HepG2 (cell line): ENCODE measurements at regions not wholly inside any gene's neighbourhood (a gene's known extent, or its start where the extent isn't known, plus 50 kb on each side); places are given as distances from the start of the nearest gene placed in this dataset.

Experiments
- EHMT2 ChIP-seq: fragments of 200-600 bp; sonication (generic); IDR thresholded peaks from 2 replicates; pipeline ENCODE4 v1.7.0; 2017; ENCODE audit warnings: antibody characterized with exemption, low read depth, low read length, borderline replicate concordance
- FOXJ3 ChIP-seq: sonication (generic); formaldehyde crosslinking; IDR thresholded peaks from 2 replicates; pipeline ENCODE4 v1.4.0; 2020; ENCODE audit warnings: missing genetic modification reagents, mild to moderate bottlenecking, borderline replicate concordance
- FOXP1 ChIP-seq, 2 experiments: fragments of 450-650 bp in 1 of 2; IDR thresholded peaks; 2 replicates each; pipeline ENCODE4 v1.6.1; 2017 to 2018; ENCODE audit warnings: antibody characterized with exemption in 1 of 2
- GATAD2A ChIP-seq: IDR thresholded peaks from 2 replicates; pipeline ENCODE4 v1.6.1; 2016
- HNF4A ChIP-seq: sonication (generic); formaldehyde crosslinking; IDR thresholded peaks from 2 replicates; pipeline ENCODE4 v1.4.0; 2020; ENCODE audit warnings: missing genetic modification reagents
- HNF4G ChIP-seq, 2 experiments: sonication (generic) in 1 of 2; formaldehyde crosslinking in 1 of 2; IDR thresholded peaks; 2 replicates each; pipeline versions ENCODE4 v1.4.0 to v1.6.1; 2011 to 2020; ENCODE audit warnings: borderline replicate concordance in 2 of 2, low read depth in 2 of 2, mild to moderate bottlenecking in 2 of 2, low read length in 1 of 2, missing genetic modification reagents in 1 of 2, moderate library complexity in 1 of 2
- ISL2 ChIP-seq: sonication (generic); formaldehyde crosslinking; IDR thresholded peaks from 2 replicates; pipeline ENCODE4 v1.5.0; 2020; ENCODE audit warnings: missing genetic modification reagents
- KLF16 ChIP-seq, 2 experiments: sonication (generic) in 1 of 2; formaldehyde crosslinking in 1 of 2; IDR thresholded peaks; 2 replicates each; pipeline versions ENCODE4 v1.6.1 to v1.8.0; 2016 to 2023; ENCODE audit warnings: missing genetic modification reagents in 2 of 2, missing compliant biosample characterization in 1 of 2
- MED1 ChIP-seq: sonication (generic); formaldehyde crosslinking; IDR thresholded peaks from 2 replicates; pipeline ENCODE4 v1.4.0; 2020; ENCODE audit warnings: missing genetic modification reagents
- MIXL1 ChIP-seq: IDR thresholded peaks from 2 replicates; pipeline ENCODE4 v1.6.1; 2016
- MYC ChIP-seq: sonication (generic); formaldehyde crosslinking; IDR thresholded peaks from 2 replicates; pipeline ENCODE4 v1.9.0; 2021; ENCODE audit warnings: missing genetic modification reagents, borderline replicate concordance
- NCOA2 ChIP-seq: sonication (generic); formaldehyde crosslinking; IDR thresholded peaks from 2 replicates; pipeline ENCODE4 v1.8.0; 2022; ENCODE audit warnings: inconsistent platforms
- NFYC ChIP-seq: IDR thresholded peaks from 2 replicates; pipeline ENCODE4 v1.6.1; 2016; ENCODE audit warnings: missing genetic modification reagents, missing compliant biosample characterization
- NR2F6 ChIP-seq, 2 experiments: IDR thresholded peaks; 2 replicates each; pipeline ENCODE4 v1.6.1; 2016; ENCODE audit warnings: antibody characterized with exemption in 1 of 2, mild to moderate bottlenecking in 1 of 2
- RXRB ChIP-seq: IDR thresholded peaks from 2 replicates; pipeline ENCODE4 v1.6.1; 2016; ENCODE audit warnings: borderline replicate concordance, missing genetic modification reagents, missing compliant biosample characterization
- TARDBP ChIP-seq: sonication (generic); formaldehyde crosslinking; IDR thresholded peaks from 2 replicates; pipeline ENCODE4 v1.8.0; 2022; ENCODE audit warnings: mild to moderate bottlenecking, missing genetic modification reagents
- U2AF1 ChIP-seq: fragments of 200-400 bp; formaldehyde crosslinking; optimal IDR thresholded peaks from 2 replicates; pipeline ENCODE3; 2017; ENCODE audit warnings: mild to moderate bottlenecking, low read depth, low read length
- ZNF17 ChIP-seq: sonication (generic); formaldehyde crosslinking; IDR thresholded peaks from 2 replicates; pipeline ENCODE4 v1.5.0; 2020; ENCODE audit warnings: mild to moderate bottlenecking, missing genetic modification reagents
- TF ChIP-seq, protein P1 (sequence below): IDR thresholded peaks from 2 replicates; pipeline ENCODE4 v1.4.0; 2020; ENCODE audit warnings: mild to moderate bottlenecking, missing genetic modification reagents
- TF ChIP-seq, protein P2 (sequence below): sonication (generic); formaldehyde crosslinking; IDR thresholded peaks from 2 replicates; pipeline ENCODE4 v1.5.0; 2020; ENCODE audit warnings: missing genetic modification reagents
- TF ChIP-seq, protein P3 (sequence below): sonication (generic); formaldehyde crosslinking; IDR thresholded peaks from 2 replicates; pipeline ENCODE4 v1.4.0; 2020; ENCODE audit warnings: missing genetic modification reagents
- TF ChIP-seq, protein P4 (sequence below): sonication (generic); formaldehyde crosslinking; IDR thresholded peaks from 2 replicates; pipeline ENCODE4 v1.5.0; 2020; ENCODE audit warnings: missing genetic modification reagents

DNA sequence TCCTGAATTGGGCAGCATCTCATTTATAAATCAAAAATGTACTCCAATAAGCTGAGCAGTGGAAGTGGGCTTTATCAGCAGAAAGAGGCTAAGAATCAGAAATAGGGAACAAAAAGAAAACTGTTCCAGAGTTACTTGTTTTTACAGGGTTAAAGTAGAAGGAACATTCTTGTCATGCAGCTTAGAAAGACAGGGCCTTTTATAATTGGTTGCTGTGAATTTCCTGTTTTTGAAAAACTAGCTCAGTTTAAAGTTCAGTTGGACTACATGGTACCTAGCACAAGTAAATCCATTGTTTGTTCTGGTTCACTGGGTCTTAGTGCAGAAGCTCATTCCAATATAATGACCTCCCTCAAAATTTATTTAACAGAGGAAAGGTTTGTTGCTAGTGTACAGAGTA, 200.8 kb downstream of the GRIA2 start (continued):
- TF ChIP-seq, protein P1, sequence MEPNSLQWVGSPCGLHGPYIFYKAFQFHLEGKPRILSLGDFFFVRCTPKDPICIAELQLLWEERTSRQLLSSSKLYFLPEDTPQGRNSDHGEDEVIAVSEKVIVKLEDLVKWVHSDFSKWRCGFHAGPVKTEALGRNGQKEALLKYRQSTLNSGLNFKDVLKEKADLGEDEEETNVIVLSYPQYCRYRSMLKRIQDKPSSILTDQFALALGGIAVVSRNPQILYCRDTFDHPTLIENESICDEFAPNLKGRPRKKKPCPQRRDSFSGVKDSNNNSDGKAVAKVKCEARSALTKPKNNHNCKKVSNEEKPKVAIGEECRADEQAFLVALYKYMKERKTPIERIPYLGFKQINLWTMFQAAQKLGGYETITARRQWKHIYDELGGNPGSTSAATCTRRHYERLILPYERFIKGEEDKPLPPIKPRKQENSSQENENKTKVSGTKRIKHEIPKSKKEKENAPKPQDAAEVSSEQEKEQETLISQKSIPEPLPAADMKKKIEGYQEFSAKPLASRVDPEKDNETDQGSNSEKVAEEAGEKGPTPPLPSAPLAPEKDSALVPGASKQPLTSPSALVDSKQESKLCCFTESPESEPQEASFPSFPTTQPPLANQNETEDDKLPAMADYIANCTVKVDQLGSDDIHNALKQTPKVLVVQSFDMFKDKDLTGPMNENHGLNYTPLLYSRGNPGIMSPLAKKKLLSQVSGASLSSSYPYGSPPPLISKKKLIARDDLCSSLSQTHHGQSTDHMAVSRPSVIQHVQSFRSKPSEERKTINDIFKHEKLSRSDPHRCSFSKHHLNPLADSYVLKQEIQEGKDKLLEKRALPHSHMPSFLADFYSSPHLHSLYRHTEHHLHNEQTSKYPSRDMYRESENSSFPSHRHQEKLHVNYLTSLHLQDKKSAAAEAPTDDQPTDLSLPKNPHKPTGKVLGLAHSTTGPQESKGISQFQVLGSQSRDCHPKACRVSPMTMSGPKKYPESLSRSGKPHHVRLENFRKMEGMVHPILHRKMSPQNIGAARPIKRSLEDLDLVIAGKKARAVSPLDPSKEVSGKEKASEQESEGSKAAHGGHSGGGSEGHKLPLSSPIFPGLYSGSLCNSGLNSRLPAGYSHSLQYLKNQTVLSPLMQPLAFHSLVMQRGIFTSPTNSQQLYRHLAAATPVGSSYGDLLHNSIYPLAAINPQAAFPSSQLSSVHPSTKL, result peak; percentile 81; the same call in 1 of the 2 replicates
- TF ChIP-seq FOXP1 (IDR thresholded peaks at IDR 0.05), result no peak
- TF ChIP-seq FOXP1 (CRISPR knock-in tag; IDR thresholded peaks at IDR 0.05), result peak; percentile 32; the same call in 1 of the 2 replicates
- TF ChIP-seq, protein P2, sequence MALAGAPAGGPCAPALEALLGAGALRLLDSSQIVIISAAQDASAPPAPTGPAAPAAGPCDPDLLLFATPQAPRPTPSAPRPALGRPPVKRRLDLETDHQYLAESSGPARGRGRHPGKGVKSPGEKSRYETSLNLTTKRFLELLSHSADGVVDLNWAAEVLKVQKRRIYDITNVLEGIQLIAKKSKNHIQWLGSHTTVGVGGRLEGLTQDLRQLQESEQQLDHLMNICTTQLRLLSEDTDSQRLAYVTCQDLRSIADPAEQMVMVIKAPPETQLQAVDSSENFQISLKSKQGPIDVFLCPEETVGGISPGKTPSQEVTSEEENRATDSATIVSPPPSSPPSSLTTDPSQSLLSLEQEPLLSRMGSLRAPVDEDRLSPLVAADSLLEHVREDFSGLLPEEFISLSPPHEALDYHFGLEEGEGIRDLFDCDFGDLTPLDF (CRISPR knock-in tag), result no peak
- TF ChIP-seq, protein P3, sequence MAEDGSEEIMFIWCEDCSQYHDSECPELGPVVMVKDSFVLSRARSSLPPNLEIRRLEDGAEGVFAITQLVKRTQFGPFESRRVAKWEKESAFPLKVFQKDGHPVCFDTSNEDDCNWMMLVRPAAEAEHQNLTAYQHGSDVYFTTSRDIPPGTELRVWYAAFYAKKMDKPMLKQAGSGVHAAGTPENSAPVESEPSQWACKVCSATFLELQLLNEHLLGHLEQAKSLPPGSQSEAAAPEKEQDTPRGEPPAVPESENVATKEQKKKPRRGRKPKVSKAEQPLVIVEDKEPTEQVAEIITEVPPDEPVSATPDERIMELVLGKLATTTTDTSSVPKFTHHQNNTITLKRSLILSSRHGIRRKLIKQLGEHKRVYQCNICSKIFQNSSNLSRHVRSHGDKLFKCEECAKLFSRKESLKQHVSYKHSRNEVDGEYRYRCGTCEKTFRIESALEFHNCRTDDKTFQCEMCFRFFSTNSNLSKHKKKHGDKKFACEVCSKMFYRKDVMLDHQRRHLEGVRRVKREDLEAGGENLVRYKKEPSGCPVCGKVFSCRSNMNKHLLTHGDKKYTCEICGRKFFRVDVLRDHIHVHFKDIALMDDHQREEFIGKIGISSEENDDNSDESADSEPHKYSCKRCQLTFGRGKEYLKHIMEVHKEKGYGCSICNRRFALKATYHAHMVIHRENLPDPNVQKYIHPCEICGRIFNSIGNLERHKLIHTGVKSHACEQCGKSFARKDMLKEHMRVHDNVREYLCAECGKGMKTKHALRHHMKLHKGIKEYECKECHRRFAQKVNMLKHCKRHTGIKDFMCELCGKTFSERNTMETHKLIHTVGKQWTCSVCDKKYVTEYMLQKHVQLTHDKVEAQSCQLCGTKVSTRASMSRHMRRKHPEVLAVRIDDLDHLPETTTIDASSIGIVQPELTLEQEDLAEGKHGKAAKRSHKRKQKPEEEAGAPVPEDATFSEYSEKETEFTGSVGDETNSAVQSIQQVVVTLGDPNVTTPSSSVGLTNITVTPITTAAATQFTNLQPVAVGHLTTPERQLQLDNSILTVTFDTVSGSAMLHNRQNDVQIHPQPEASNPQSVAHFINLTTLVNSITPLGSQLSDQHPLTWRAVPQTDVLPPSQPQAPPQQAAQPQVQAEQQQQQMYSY (CRISPR knock-in tag), result no peak
- 0 out of 2 replicates have a peak, but pooled peaks have one; percentile 56 for TF ChIP-seq MIXL1 (CRISPR knock-in tag)
- TF ChIP-seq RXRB (CRISPR knock-in tag), result peak; percentile 47; the same call in 1 of the 2 replicates
- no peak for TF ChIP-seq U2AF1
- TF ChIP-seq NR2F6 (IDR thresholded peaks at IDR 0.05), result no peak
- TF ChIP-seq NR2F6 (CRISPR knock-in tag; IDR thresholded peaks at IDR 0.05), result 0 out of 2 replicates have a peak, but pooled peaks have one; percentile 6
- TF ChIP-seq MED1, result 0 out of 2 replicates have a peak, but pooled peaks have one; percentile 24
- TF ChIP-seq EHMT2, result peak; percentile 72; the same call in 1 of the 2 replicates
- TF ChIP-seq NFYC, result peak; percentile 60
- TF ChIP-seq NCOA2 (CRISPR knock-in tag), result peak; percentile 67
- TF ChIP-seq ISL2 (CRISPR knock-in tag), result 0 out of 2 replicates have a peak, but pooled peaks have one; percentile 32
- no peak for TF ChIP-seq KLF16 (CRISPR knock-in tag; IDR thresholded peaks at IDR 0.05)
- peak; percentile 82 for TF ChIP-seq HNF4A
- TF ChIP-seq, protein P4, sequence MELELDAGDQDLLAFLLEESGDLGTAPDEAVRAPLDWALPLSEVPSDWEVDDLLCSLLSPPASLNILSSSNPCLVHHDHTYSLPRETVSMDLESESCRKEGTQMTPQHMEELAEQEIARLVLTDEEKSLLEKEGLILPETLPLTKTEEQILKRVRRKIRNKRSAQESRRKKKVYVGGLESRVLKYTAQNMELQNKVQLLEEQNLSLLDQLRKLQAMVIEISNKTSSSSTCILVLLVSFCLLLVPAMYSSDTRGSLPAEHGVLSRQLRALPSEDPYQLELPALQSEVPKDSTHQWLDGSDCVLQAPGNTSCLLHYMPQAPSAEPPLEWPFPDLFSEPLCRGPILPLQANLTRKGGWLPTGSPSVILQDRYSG, result 0 out of 2 replicates have a peak, but pooled peaks have one; percentile 33
- TF ChIP-seq MYC (CRISPR knock-in tag), result no peak
- no peak for TF ChIP-seq ZNF17 (CRISPR knock-in tag)
- peak; percentile 39; the same call in 1 of the 2 replicates for TF ChIP-seq HNF4G (IDR thresholded peaks at IDR 0.05; ENCODE audit: borderline replicate concordance, low read depth, low read length)
- TF ChIP-seq HNF4G (CRISPR knock-in tag; IDR thresholded peaks at IDR 0.05; ENCODE audit: borderline replicate concordance, low read depth), result no peak
- peak; percentile 57; the same call in 1 of the 2 replicates for TF ChIP-seq FOXJ3 (CRISPR knock-in tag)
- TF ChIP-seq TARDBP (CRISPR knock-in tag), result no peak
- TF ChIP-seq GATAD2A (CRISPR knock-in tag), result peak; percentile 72
